T-helper 17 cell (primary cell): ENCODE measurements at regions not wholly inside any gene's neighbourhood (a gene's known extent, or its start where the extent isn't known, plus 50 kb on each side); places are given as distances from the start of the nearest gene placed in this dataset.
"Not testable (repeated sequence)": the region's sequence is repeated elsewhere in the genome, so short reads cannot be mapped to it uniquely, and the experiment has no call there.

Source experiments
- ATAC-seq: fragments of 150-1000 bp; cut with Tn5 transposase; 2 replicates; pipeline ENCODE4 v1.10.0; 2021; ENCODE audit warnings: mild to moderate bottlenecking, moderate library complexity
- DNase-seq, 3 donors: peaks; one replicate each; pipeline versions ENCODE4 v3.0.0 to v3.0.0-alpha.2; 2020 to 2021
- H3K9me3 ChIP-seq: one replicate; pipeline ENCODE4 v1.7.0; 2013; ENCODE audit warnings: low read length, mild to moderate bottlenecking; ENCODE audit not compliant: control insufficient read depth, poor library complexity, severe bottlenecking
- H3K27ac Mint-ChIP-seq: one replicate; pipeline ENCODE4 v1.8.0; 2022; ENCODE audit warnings: mild to moderate bottlenecking, moderate library complexity, mixed read lengths
- H3K27me3 Mint-ChIP-seq: one replicate; pipeline ENCODE4 v1.8.0; 2022; ENCODE audit warnings: mixed read lengths
- H3K36me3 Mint-ChIP-seq: one replicate; pipeline ENCODE4 v1.8.0; 2022; ENCODE audit warnings: low read depth, mixed read lengths
- H3K4me1 Mint-ChIP-seq: one replicate; pipeline ENCODE4 v1.8.0; 2022; ENCODE audit warnings: mild to moderate bottlenecking, mixed read lengths
- H3K4me3 Mint-ChIP-seq: one replicate; pipeline ENCODE4 v1.8.0; 2022; ENCODE audit warnings: mild to moderate bottlenecking, moderate library complexity, mixed read lengths

- Mint-ChIP-seq H3K4me3 (no peak overlapping the region), H3K36me3 (no peaks in the 10 kb centered on the region), H3K27ac (no peak overlapping the region), H3K4me1 (no peaks in the 10 kb centered on the region), H3K27me3 (peaks cover 7% of the 10 kb centered on the region)
- no peaks in the 10 kb centered on the region for H3K9me3 ChIP-seq
- no peak for DNase-seq
- no peak for ATAC-seq
Measured at GRCh38 chr10:21463436-21463835, 62.0 kb downstream of the SKIDA1 start.

DNA sequence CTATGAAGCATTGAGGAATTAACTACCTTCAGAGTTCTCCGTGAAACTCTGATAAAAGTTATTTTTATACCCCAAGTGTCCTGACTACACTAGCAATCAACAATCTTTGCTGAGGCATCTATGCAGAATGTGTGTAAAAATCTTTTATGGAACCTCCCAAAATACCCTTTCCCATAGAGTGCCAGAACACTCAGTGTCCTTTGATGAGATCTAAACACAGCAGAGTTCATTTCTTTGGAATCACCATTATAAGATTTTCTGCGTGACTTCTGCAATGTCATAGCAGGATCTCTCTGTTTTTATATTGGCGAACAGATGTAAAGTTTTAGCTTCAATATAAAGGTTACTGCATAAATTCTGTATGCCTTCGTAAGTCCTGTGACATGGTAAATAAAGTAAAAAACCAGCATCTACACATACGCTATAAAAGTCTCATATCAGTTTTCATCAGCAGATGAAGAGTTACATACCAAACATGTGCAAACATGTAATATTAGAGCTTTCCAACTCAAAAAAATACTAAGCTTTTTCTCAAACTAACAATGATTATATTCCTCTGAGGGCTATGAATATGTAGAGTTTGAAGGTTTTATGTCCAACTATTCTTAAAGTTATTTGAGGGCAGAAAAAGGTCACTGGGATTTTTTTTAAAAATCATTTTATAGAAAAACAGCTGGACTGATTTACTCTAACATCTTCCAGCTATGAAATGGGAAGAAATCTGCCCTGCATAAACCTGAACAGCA lies 67.2 kb downstream of the SKIDA1 start:
- H3K4me1 Mint-ChIP-seq: no peaks in the 10 kb centered on the region
- H3K36me3 Mint-ChIP-seq: no peaks in the 10 kb centered on the region
- ATAC-seq: no peak
- DNase-seq: no peak
- H3K27ac Mint-ChIP-seq: no peak overlapping the region
- no peaks in the 10 kb centered on the region for H3K9me3 ChIP-seq
- H3K4me3 Mint-ChIP-seq: no peak overlapping the region
- peaks cover 19% of the 10 kb centered on the region for H3K27me3 Mint-ChIP-seq

DNA sequence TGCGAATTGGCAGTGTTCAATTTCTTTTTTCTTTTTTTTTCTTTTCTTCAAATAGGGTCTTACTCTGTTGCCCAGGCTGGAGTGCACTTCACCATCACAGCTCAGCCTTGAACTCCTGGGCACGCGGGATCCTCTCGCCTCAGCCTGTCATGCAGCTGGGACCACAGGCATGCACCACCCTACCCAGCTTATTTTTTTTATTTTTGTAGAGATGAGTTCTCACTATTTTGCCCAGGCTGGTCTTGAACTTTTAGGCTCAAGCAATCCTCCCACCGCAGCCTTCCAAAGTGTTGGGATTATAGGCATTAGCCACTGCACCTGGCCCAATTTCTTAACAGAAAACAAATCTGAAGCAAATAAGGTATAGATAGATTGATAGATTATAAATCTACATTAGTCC lies 69.3 kb downstream of the SKIDA1 start:
- no peak for ATAC-seq

DNA sequence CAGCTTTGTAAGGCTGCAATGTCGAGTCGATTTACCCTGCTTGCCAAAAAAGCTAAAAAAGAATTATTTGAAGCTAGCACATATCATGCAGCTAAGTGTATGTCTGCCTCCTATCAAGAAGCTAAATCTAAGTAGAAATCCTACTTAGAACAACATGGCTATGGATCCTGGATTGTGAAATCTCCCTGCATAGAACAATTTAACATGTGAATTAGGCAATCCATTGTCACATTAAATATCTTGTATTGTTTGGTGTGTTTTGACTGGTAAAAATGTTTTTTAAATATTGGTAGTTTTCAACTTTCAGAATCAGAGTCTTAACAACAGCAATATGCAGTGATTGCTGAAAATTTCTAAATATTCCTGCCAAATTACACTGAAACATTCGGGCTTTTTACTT lies 73.3 kb downstream of the SKIDA1 start:
- H3K9me3 ChIP-seq: no peaks in the 10 kb centered on the region
- H3K4me3 Mint-ChIP-seq: no peak overlapping the region
- DNase-seq (no peak), ATAC-seq (no peak)
- no peak overlapping the region for H3K27ac Mint-ChIP-seq
- no peaks in the 10 kb centered on the region for H3K4me1 Mint-ChIP-seq
- no peaks in the 10 kb centered on the region for H3K36me3 Mint-ChIP-seq
- H3K27me3 Mint-ChIP-seq: peaks cover 19% of the 10 kb centered on the region

More for the DNA sequence above, 69.3 kb downstream of the SKIDA1 start:
- Mint-ChIP-seq H3K4me1 (no peaks in the 10 kb centered on the region), H3K27me3 (peaks cover 14% of the 10 kb centered on the region), H3K36me3 (no peaks in the 10 kb centered on the region), H3K4me3 (no peak overlapping the region), H3K27ac (no peak overlapping the region)
- DNase-seq: no peak
- H3K9me3 ChIP-seq: no peaks in the 10 kb centered on the region

- DNase-seq: no peak
- ATAC-seq: no peak
- no peaks in the 10 kb centered on the region for H3K36me3 Mint-ChIP-seq
- no peaks in the 10 kb centered on the region for H3K9me3 ChIP-seq
- H3K27me3 Mint-ChIP-seq: peaks cover 19% of the 10 kb centered on the region
- no peak overlapping the region for H3K27ac Mint-ChIP-seq
- H3K4me1 Mint-ChIP-seq: no peaks in the 10 kb centered on the region
- H3K4me3 Mint-ChIP-seq: no peak overlapping the region
Measured at GRCh38 chr10:21449288-21449966, 76.1 kb downstream of the SKIDA1 start.

GRCh38 chr10:21445163-21445562 lies 80.3 kb downstream of the SKIDA1 start:
- Mint-ChIP-seq H3K27me3 (peaks cover 16% of the 10 kb centered on the region), H3K4me3 (no peak overlapping the region), H3K4me1 (no peaks in the 10 kb centered on the region), H3K27ac (no peak overlapping the region), H3K36me3 (no peaks in the 10 kb centered on the region)
- ATAC-seq: no peak
- DNase-seq: no peak
- no peaks in the 10 kb centered on the region for H3K9me3 ChIP-seq

- no peak for DNase-seq
- ATAC-seq: no peak
- Mint-ChIP-seq H3K4me1 (no peaks in the 10 kb centered on the region), H3K27me3 (peaks cover 12% of the 10 kb centered on the region), H3K36me3 (no peaks in the 10 kb centered on the region), H3K4me3 (no peak overlapping the region), H3K27ac (no peak overlapping the region)
- no peaks in the 10 kb centered on the region for H3K9me3 ChIP-seq
Measured at GRCh38 chr10:21441625-21442024, 83.9 kb downstream of the SKIDA1 start.

DNA sequence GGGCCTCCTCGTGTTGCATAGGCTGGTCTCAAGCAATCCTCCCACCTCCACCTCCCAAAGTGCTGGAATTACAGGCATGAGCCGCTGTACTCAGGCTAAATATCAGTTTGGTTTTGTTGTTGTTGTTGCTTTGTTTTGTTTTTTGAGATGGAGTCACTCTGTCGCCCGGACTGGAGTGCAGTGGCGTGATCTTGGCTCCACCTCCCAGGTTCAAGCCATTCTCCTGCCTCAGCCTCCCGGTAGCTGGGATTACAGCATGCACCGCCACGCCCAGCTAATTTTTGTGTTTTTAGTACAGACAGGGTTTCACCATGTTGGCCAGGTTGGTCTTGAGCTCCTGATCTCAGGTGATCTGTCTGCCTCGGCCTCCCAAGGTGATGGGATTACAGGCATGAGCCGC lies 86.6 kb downstream of the SKIDA1 start:
- H3K4me3 Mint-ChIP-seq, H3K9me3 ChIP-seq, H3K36me3 Mint-ChIP-seq, ATAC-seq, DNase-seq, H3K27me3 Mint-ChIP-seq, H3K27ac Mint-ChIP-seq, H3K4me1 Mint-ChIP-seq: not testable (repeated sequence)

DNA sequence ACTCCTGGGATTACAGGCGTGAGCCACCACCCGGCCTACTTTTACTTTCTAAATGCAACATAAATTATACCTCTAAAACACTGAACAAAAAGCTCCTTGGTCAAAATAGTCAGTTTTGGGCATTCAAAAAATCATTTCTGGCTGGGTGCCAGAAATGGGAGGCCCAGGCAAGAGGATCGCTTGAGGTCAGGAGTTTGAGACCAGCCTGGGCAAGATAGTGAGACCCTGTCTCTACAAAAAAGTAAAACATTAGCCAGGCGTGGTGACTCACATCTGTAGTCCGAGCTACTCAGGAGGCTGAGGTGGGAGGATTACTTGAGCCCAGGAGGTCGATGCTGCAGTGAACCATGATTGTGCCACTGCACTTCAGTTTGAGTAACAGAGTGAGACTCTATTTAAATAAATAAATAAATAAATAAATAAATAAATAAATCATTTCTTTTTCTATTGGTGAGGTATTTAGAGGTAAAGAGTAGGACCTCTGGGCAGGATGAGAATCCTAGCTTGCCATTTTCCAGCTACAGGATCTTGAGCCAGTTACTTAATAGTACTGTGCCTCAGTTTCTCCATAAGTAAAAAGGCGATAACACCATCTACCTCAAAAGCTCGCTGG lies 87.6 kb downstream of the SKIDA1 start:
- no peak overlapping the region for H3K4me3 Mint-ChIP-seq
- no peaks in the 10 kb centered on the region for H3K4me1 Mint-ChIP-seq
- peaks cover 2% of the 10 kb centered on the region for H3K36me3 Mint-ChIP-seq
- H3K27ac Mint-ChIP-seq: no peak overlapping the region
- ATAC-seq (no peak), DNase-seq (no peak)
- H3K9me3 ChIP-seq: no peaks in the 10 kb centered on the region
- peaks cover 8% of the 10 kb centered on the region for H3K27me3 Mint-ChIP-seq

DNA sequence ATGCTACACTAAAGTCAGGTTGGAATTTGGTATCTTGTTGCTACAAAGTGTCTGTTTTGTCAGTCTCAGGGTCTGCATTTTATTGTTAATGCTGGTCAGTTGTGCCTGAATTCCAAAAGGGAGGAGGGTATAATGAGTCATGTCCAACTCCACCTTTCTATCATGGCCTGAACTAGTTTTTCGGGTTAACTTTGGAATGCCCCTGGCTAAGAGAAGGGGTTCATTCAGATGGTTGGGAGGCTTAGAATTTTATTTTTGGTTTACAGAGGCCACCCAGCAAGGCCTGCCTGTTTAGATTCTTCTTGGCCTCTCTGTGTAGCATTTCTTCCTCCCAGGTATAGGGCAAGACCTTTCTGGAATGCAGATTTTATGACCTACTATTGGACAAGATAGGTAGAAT lies 93.2 kb downstream of the SKIDA1 start:
- ATAC-seq (no peak), DNase-seq (no peak)
- Mint-ChIP-seq H3K36me3 (peaks cover 2% of the 10 kb centered on the region), H3K4me3 (no peak overlapping the region), H3K27me3 (peaks cover 8% of the 10 kb centered on the region), H3K4me1 (no peaks in the 10 kb centered on the region), H3K27ac (no peak overlapping the region)
- no peaks in the 10 kb centered on the region for H3K9me3 ChIP-seq

GRCh38 chr10:21431799-21432198 lies 93.7 kb downstream of the SKIDA1 start:
- DNase-seq (no peak), ATAC-seq (no peak)
- Mint-ChIP-seq H3K27me3 (peaks cover 8% of the 10 kb centered on the region), H3K27ac (no peak overlapping the region), H3K4me1 (no peaks in the 10 kb centered on the region), H3K36me3 (peaks cover 2% of the 10 kb centered on the region), H3K4me3 (no peak overlapping the region)
- H3K9me3 ChIP-seq: no peaks in the 10 kb centered on the region

DNA sequence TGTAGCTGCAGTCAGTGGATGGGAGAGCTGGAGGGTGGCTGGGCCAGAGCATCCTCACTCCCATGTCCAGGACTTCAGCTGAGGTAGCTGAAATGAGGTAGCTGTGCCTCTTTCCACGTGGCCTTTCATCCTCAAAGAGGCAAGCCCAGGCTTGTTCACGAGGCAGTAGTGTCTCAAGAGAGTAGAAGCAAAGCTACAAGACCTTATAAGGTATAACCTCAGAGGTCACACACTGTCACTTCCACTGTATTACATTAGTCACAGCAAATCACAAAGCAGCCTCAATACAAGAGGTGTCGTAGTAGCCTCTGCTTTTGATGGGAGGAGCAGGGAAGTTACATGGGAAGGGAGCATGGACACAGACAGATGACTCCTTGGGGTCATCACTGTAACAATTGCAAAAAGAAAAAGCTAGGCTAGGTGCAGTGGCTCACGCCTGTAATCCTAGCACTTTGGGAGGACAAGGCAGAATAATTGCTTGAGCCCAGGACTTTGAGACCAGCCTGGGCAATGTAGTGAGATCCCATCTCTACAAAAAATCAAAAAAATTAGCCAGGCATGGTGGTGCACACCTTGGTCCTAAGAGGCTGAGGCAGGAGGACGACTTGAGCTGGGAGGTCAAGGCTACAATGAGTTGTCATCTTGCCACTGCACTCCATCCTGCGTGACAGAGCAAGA lies 97.5 kb downstream of the SKIDA1 start:
- H3K4me3 Mint-ChIP-seq: no peak overlapping the region
- H3K9me3 ChIP-seq: no peaks in the 10 kb centered on the region
- no peak for ATAC-seq
- no peaks in the 10 kb centered on the region for H3K4me1 Mint-ChIP-seq
- no peak for DNase-seq
- no peaks in the 10 kb centered on the region for H3K36me3 Mint-ChIP-seq
- no peaks in the 10 kb centered on the region for H3K27me3 Mint-ChIP-seq
- no peak overlapping the region for H3K27ac Mint-ChIP-seq

GRCh38 chr10:21424459-21424861 lies 101.0 kb downstream of the SKIDA1 start:
- no peak for ATAC-seq
- peaks cover 5% of the 10 kb centered on the region for H3K27me3 Mint-ChIP-seq

More at GRCh38 chr10:21424459-21424861, 101.0 kb downstream of the SKIDA1 start:
- no peaks in the 10 kb centered on the region for H3K9me3 ChIP-seq
- Mint-ChIP-seq H3K27ac (no peak overlapping the region), H3K4me1 (no peaks in the 10 kb centered on the region), H3K36me3 (no peaks in the 10 kb centered on the region), H3K4me3 (no peak overlapping the region)
- no peak for DNase-seq
